ENCODE measurements at regions not wholly inside any gene's neighbourhood (a gene's known extent, or its start where the extent isn't known, plus 50 kb on each side); places are given as distances from the start of the nearest gene placed in this dataset.

DNA sequence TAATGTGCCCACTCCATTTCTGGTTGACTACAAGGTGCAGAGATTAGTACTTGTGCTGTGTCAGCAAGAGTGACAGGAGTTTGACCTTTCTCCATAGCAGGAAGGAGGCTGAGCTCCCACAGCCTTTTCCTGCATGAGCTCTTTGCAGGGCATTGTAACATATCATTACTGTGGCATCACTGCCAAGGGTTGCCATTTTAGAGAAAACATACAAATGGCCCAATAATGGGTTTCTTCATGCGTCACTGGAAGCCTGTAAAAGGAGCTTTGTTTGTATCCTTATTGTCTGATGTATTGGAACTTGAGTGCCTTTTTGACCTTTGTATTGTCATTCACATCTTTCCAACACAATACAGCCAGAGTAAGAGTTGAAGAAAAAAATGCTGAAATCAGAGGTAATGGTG is 323.0 kb upstream of the CDIN1 start:
- H3K4ac ChIP-seq (ENCODE audit: low read depth, low read length), result no peak overlapping the region
- H3K27ac Mint-ChIP-seq, result no peak overlapping the region
- no peaks in the 10 kb centered on the region for H3K23me2 ChIP-seq (ENCODE audit: insufficient read length, low read depth, low read length, poor library complexity, severe bottlenecking)
- H3K27ac ChIP-seq (ENCODE audit: insufficient read length, low read depth, low read length), result no peak overlapping the region
- H4K8ac ChIP-seq (replicated peaks; ENCODE audit: insufficient read length, low read depth, low read length), result no peak overlapping the region
- H3K79me2 ChIP-seq (ENCODE audit: insufficient read depth, low read length), result no peaks in the 10 kb centered on the region
- H3K9ac ChIP-seq (ENCODE audit: extremely low read depth, insufficient read length, low read length), result no peak overlapping the region
- H4K5ac ChIP-seq (ENCODE audit: insufficient read length, low read depth, low read length), result no peak overlapping the region
- no peak for DNase-seq
- no peaks in the 10 kb centered on the region for H3K9me3 ChIP-seq (ENCODE audit: control insufficient read depth, low read depth, low read length)
- H2BK12ac ChIP-seq (ENCODE audit: insufficient read length, low read depth, low read length), result no peak overlapping the region
- H3K9me3 Mint-ChIP-seq, result no peaks in the 10 kb centered on the region; a peak in 1 of 5 replicates
- no peak overlapping the region for H2AFZ ChIP-seq (ENCODE audit: low read length)
- no peaks in the 10 kb centered on the region for H3K27me3 ChIP-seq (ENCODE audit: insufficient read depth, low read length)
- no peak overlapping the region for H3T11ph ChIP-seq (ENCODE audit: low read length)
- H4K91ac ChIP-seq (ENCODE audit: insufficient read length, low read depth, low read length), result no peak overlapping the region
- H3K14ac ChIP-seq (ENCODE audit: insufficient read depth, low read length), result no peak overlapping the region
- H3K4me1 Mint-ChIP-seq, result peaks cover 9 to 11% of the 10 kb centered on the region in 2 experiments
- H2BK20ac ChIP-seq (ENCODE audit: low read depth, low read length, poor library complexity, severe bottlenecking), result no peak overlapping the region
- H3K79me1 ChIP-seq (ENCODE audit: insufficient read depth, low read depth, low read length, poor library complexity, severe bottlenecking), result no peaks in the 10 kb centered on the region
- TF ChIP-seq, protein P1, sequence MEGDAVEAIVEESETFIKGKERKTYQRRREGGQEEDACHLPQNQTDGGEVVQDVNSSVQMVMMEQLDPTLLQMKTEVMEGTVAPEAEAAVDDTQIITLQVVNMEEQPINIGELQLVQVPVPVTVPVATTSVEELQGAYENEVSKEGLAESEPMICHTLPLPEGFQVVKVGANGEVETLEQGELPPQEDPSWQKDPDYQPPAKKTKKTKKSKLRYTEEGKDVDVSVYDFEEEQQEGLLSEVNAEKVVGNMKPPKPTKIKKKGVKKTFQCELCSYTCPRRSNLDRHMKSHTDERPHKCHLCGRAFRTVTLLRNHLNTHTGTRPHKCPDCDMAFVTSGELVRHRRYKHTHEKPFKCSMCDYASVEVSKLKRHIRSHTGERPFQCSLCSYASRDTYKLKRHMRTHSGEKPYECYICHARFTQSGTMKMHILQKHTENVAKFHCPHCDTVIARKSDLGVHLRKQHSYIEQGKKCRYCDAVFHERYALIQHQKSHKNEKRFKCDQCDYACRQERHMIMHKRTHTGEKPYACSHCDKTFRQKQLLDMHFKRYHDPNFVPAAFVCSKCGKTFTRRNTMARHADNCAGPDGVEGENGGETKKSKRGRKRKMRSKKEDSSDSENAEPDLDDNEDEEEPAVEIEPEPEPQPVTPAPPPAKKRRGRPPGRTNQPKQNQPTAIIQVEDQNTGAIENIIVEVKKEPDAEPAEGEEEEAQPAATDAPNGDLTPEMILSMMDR (conservative IDR thresholded peaks at IDR 0.05), result no peak
- WGBS (ENCODE audit: extremely low coverage, insufficient read length, low lambda C conversion rate), result no CpG with 5 or more reads among the region's 1 CpG
- no peak overlapping the region for H3K4me2 ChIP-seq (ENCODE audit: insufficient read depth, insufficient read length, low read length)
- no peak overlapping the region for H2BK120ac ChIP-seq (ENCODE audit: low read depth, low read length, poor library complexity, severe bottlenecking)
- no peak overlapping the region for H3K23ac ChIP-seq (ENCODE audit: insufficient read length, low read depth, low read length)
- peaks cover 30% of the 10 kb centered on the region for H3K27me3 Mint-ChIP-seq (ENCODE audit: low read depth)
- H2BK15ac ChIP-seq (ENCODE audit: low read depth, low read length), result no peak overlapping the region
- H4K20me1 ChIP-seq (ENCODE audit: control insufficient read depth, insufficient read depth, insufficient read length), result no peaks in the 10 kb centered on the region
- H3K4me1 ChIP-seq (ENCODE audit: insufficient read depth, low read length), result no peaks in the 10 kb centered on the region
- H3K36me3 Mint-ChIP-seq (ENCODE audit: insufficient read depth in 1 of 3, low read depth in 3 of 3), result no peaks in the 10 kb centered on the region
- no peak overlapping the region for H3K56ac ChIP-seq (ENCODE audit: insufficient read length, low read depth, low read length)
- H2BK5ac ChIP-seq (ENCODE audit: insufficient read length, low read length), result no peak overlapping the region
- no peak overlapping the region for H3K18ac ChIP-seq (ENCODE audit: insufficient read length, low read depth, low read length)
- H3K4me3 Mint-ChIP-seq, result no peak overlapping the region
- no peak overlapping the region for H2AK5ac ChIP-seq (ENCODE audit: insufficient read length, low read length)

Measured in H9 (cell line).